ENCODE measurements at regions not wholly inside any gene's neighbourhood (a gene's known extent, or its start where the extent isn't known, plus 50 kb on each side); places are given as distances from the start of the nearest gene placed in this dataset.
"Not testable (repeated sequence)": the region's sequence is repeated elsewhere in the genome, so short reads cannot be mapped to it uniquely, and the experiment has no call there.

DNA sequence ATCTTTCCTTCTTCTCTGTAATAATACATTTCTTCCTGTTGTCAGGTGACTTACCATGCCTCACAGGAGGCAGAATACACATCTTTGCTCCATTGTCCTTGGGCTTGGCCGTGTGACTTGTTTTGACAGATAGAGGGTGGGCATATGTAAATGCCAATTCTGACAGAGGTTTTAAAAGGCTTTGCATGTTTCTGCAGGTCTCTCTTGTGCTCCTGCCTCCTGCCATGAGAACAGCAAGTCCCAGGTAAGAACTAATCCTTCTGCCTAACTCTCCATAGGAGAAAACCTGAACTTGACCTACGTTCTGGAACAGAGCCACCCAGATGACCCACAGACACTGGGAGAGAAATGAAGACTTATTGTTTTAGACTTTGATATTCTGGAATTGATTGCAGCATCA, 88.7 kb upstream of the TNFSF11 start:
- DNase-seq = no peak

DNA sequence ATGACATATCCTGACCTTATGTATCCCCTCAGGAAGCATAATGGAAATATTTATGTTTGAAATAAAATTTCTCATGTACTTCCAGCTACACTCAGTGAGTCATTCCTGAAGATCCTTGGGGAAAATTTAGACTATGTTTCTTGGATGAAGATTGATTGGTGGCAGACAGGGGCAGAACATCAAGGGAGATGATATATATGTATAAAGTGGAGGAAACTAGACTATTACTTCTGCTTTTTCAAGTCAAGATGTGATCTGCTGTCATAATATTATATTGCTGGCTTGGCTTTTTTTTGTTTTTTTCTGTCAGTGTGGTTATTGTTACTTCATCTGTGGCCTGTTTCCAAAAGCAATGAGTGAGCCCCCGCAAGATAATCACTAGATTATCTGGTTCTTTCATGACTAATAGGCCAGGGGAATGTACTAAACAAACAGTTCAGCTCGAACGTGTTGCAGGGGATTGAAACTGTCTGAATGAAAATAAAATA, 87.2 kb upstream of the TNFSF11 start:
- DNase-seq = peak; percentile 93

DNA sequence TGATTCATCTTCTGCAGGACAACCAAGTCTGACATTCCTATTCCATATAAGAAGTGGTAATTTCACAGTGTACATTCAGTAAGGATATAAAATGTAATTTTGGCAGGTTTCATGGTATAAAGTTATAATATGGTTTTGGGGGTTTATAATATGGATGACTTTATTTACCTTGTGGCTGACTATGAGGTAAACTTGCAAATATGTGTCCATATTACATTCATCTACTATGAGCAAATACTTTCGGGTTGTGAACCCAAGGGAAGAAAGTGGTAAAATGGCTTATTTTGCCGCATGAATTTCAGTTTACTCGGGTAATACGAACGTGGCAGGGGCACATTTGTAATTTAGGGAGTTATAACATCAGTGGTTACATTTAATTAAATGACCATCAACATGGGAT, 86.7 kb upstream of the TNFSF11 start:
- no peak for DNase-seq

DNA sequence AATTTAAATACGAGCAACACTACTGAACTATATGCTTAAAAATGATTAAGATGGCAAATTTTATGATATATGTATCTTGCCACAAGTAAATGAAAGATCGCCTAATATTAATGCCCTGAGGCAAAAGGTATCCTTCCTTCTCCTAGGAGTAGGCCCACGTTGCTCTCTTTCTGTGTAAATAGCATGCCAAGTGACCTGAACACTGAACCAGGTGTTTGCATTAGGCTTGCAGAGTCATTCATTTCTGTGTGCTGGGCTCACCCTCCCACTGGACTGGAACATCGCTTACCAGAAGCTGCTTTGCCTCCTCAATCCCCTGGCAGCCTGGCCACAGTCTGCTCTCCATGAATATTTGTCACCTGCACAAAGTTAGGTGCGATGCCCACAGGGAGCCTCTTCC, 83.3 kb upstream of the TNFSF11 start:
- DNase-seq = no peak

DNA sequence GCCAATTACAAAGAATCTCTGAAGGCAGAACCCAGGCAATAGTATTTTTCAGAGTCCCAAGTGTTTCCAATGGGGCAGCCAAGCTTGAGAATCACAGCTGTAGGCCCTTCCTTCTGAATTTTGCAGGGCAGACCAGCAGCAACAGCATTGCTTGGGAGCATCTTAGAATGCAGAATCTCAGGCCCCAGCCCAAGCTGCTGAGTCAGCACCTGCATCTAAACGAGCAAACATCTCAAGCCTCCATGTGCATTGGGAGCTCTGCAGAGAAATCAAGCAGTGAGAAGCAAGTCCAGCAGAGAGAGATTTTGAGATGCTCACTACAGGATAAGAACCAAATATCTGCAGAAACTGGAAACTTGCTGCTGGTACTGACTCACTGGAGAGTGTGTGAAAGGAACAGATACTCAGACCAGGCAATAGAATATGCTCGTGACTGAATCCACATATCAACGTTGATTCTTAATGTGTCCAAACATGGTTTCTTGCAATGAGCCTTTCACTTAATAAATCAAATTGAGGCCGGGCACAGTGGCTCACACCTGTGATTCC, 81.5 kb upstream of the TNFSF11 start:
- no peak for DNase-seq

DNA sequence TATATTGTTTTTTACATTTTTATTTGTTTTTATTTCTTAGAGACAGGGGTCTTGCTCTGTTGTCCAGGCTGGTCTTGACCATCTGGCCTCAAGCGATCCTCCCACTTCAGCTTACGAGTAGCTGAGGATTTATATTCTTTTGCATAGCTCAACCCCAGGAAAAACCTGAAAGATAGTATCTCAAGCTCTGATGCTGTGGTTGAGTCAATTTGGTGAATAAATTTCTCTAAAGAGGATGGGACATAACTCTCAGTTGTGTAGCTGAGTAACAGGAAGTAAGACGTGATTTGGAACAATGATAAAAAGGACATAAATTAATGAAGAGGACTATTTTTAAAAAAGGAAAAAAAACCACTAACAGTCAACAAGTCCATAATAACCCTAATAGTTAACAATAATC, 79.8 kb upstream of the TNFSF11 start:
- no peak for DNase-seq

DNA sequence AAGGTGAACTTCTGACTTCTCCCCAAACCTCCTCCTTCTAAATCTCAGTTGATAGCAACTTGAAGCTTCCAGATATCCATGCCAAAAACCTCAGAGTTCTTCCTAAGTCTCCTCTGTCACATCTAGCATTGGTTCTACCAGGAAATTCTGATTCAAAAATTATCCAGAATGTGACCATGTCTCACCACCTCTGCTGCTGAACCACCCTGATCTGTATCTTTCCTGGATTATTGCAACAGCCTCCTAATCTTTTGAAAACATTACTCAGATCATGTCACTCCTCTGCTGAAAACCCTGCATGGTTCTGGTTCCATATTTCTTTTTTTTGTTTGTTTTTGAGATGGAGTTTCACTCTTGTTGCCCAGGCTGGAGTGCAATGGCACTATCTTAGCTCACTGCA, 78.7 kb upstream of the TNFSF11 start:
- no peak for DNase-seq

DNA sequence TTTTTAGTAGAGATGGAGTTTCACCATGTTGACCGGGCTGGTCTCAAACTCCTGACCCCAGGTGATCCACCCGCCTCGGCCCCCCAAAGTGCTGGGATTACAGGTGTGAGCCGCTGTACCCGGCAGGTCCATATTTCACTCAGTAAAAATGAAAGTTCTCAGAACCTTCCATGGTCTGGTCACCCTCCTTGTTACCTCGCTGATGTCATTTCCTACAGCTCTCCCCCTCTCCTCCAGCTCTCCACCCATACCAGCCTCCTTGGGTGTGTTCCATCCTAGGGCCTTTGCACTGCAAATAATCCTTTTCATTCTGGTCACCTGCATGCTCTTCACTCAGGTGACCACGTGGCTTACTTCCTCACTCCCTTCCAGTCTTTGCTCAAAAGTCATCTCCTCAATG, 78.2 kb upstream of the TNFSF11 start:
- DNase-seq = no peak

DNA sequence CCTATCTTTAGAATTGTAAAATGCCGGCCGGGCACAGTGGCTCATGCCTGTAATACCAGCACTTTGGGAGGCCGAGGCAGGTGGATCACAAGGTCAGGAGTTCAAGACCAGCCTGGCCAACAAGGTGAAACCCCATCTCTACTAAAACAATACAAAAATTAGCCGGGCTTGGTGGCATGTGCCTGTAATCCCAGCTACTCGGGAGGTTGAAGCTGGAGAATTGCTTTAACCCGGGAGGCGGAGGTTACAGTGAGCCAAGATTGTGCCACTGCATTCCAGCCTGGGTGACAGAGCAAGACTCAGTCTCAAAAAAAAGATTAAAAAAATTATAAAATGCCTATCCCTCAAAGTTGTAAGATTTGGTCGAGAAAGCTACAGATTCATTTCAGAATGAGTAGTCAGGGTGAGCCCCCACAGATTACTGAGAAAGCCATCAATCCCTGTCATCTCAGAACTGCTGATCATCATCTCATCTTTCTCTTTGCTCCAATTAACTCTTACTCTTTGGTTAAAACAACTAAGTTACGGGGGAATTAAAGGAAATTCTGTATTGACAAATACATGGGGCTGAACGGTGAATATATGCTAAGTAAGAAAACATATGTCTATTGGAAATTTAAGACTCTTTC, 76.9 kb upstream of the TNFSF11 start:
- not testable (repeated sequence) for DNase-seq

DNA sequence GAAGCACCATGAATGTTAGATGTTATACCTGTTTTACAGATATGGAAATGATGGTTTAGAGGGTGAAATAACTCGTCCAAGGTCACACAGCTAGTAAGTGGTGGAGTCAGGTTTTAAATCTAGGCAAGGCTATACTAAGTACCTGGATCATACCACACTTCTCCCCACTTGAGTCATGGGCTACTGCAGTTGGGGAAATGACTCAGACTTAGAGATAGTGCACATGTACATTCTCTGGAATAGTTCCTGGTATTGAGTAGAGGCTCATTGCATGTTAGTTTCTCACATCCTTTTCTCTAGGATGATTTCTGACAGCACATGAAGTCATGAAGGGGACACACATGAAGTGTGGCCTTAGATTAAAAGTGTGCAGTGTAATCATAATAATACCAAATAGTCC, 76.2 kb upstream of the TNFSF11 start:
- DNase-seq = peak; percentile 54

DNA sequence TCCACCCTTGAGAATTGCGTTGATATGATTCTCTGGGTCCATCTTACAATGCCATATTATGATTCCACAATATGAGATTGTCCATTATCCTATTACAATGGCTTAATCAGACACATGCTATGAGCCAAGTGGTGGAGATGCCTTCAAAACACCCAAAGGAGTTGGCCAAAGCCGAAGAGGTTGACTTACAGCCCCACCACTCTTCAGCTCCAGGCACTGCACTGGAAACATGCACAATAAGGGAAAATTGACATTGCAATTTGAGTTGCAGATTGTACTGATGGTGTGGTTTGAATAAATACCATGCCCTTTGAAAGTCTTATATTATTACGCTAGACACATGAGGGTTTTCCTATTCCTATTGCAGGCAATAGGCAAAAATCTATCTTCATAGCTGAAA, 75.4 kb upstream of the TNFSF11 start:
- DNase-seq = no peak
